Immature natural killer cell (primary cell): ENCODE measurements at regions not wholly inside any gene's neighbourhood (a gene's known extent, or its start where the extent isn't known, plus 50 kb on each side); places are given as distances from the start of the nearest gene placed in this dataset.

ENCODE experiments used
- DNase-seq, 3 donors: peaks; one replicate each; pipeline ENCODE4 v3.0.0; 2022; ENCODE audit warnings: mixed read lengths in 1 of 3
- H3K27ac Mint-ChIP-seq, 6 donors: one replicate each; pipeline ENCODE4 v1.8.0; 2020; ENCODE audit warnings: mixed read lengths in 6 of 6, mild to moderate bottlenecking in 5 of 6, inconsistent platforms in 4 of 6, moderate library complexity in 3 of 6
- H3K27me3 Mint-ChIP-seq, 3 donors: one replicate each; pipeline ENCODE4 v1.8.0; 2020 to 2021; ENCODE audit warnings: low read depth in 3 of 3, mild to moderate bottlenecking in 3 of 3, mixed read lengths in 3 of 3, moderate library complexity in 3 of 3, inconsistent platforms in 1 of 3
- H3K36me3 Mint-ChIP-seq, 3 donors: one replicate each; pipeline ENCODE4 v1.8.0; 2020; ENCODE audit warnings: mixed read lengths in 3 of 3, inconsistent platforms in 2 of 3, mild to moderate bottlenecking in 2 of 3
- H3K4me1 Mint-ChIP-seq, 2 donors: one replicate each; pipeline ENCODE4 v1.8.0; 2020; ENCODE audit warnings: inconsistent platforms in 2 of 2, mild to moderate bottlenecking in 2 of 2, mixed read lengths in 2 of 2, moderate library complexity in 1 of 2
- H3K4me3 Mint-ChIP-seq, 5 donors: one replicate each; pipeline ENCODE4 v1.8.0; 2020; ENCODE audit warnings: mild to moderate bottlenecking in 5 of 5, mixed read lengths in 5 of 5, inconsistent platforms in 3 of 5, moderate library complexity in 3 of 5
- H3K9me3 Mint-ChIP-seq, 6 donors: one replicate each; pipeline ENCODE4 v1.8.0; 2020; ENCODE audit warnings: mild to moderate bottlenecking in 6 of 6, mixed read lengths in 6 of 6, inconsistent platforms in 4 of 6, moderate library complexity in 3 of 6

DNA sequence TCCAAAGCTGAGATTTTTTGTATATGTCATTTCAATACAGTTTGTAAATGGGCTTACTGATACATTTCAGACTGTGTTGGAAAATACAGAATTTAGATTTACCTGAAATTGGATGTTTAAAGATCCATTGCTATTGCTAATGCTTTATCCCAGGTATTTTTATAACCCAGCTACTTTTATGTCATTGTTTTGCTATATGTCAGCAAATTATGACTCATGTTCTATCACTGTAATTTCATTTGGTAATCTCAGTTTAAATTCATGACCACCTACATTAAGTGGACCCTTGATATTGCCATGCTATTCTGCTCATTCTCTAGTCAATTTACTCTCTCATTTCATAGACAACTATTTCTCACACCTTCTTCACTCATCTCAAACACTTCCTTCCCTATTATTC lies 281.2 kb downstream of the IPO8 start:
- peaks cover 0 to 4% (median 3%) of the 10 kb centered on the region in 3 donors for H3K27me3 Mint-ChIP-seq
- H3K9me3 Mint-ChIP-seq, result peaks cover 0 to 9% (median 2%) of the 10 kb centered on the region in 6 donors
- no peaks in the 10 kb centered on the region for H3K4me1 Mint-ChIP-seq
- DNase-seq, result no peak
- no peak overlapping the region for H3K4me3 Mint-ChIP-seq
- H3K27ac Mint-ChIP-seq, result no peak overlapping the region
- H3K36me3 Mint-ChIP-seq, result no peaks in the 10 kb centered on the region

DNA sequence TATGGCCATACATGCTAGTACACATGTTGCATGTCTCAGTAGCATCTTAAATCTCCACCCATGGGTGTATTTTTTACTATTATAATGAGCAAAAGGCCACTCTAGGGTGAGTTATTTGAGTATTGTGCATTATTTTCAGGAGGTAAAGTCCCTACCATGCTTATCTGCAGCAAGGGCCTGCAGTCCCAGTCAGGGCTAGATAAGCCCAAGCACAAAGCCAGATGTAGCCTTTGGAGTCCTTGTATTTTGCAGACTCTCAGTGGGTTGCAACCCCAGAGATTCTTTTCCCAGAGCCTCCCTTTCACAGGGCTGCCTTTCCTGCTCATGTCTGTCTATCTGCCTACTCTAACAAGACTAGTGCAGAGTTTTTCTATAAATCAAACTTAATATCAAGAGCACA lies 295.3 kb downstream of the IPO8 start:
- DNase-seq, result no peak
- Mint-ChIP-seq H3K36me3 (no peaks in the 10 kb centered on the region), H3K4me3 (no peak overlapping the region), H3K9me3 (peaks cover 0 to 9% (median 5%) of the 10 kb centered on the region in 6 donors), H3K4me1 (no peaks in the 10 kb centered on the region), H3K27me3 (peaks cover 0 to 3% (median 2%) of the 10 kb centered on the region in 3 donors), H3K27ac (no peak overlapping the region)

DNA sequence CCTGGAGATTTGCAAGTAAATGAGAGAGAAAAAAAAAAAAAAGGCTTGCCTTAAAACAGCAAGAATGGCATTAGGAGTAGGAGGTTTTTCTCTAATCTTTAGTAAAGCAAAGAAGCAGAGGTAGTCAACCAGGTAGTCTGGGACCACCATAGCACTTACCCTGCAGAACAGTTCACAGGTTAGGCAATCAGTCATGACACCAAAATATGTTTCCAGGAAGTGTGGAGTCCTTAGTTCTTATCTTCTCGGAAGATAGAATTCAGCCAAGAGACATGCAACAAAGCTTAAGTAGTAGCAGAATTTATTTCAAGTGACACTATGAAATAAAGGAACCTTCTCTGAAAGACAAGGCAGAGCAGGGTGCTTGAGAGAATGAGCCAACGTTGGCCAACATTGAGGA lies 295.8 kb downstream of the IPO8 start:
- DNase-seq, result no peak
- peaks cover 0 to 8% (median 5%) of the 10 kb centered on the region in 6 donors for H3K9me3 Mint-ChIP-seq
- no peaks in the 10 kb centered on the region for H3K4me1 Mint-ChIP-seq
- H3K27me3 Mint-ChIP-seq, result peaks cover 0 to 3% (median 2%) of the 10 kb centered on the region in 3 donors
- no peaks in the 10 kb centered on the region for H3K36me3 Mint-ChIP-seq
- H3K4me3 Mint-ChIP-seq, result no peak overlapping the region
- H3K27ac Mint-ChIP-seq, result no peak overlapping the region

DNA sequence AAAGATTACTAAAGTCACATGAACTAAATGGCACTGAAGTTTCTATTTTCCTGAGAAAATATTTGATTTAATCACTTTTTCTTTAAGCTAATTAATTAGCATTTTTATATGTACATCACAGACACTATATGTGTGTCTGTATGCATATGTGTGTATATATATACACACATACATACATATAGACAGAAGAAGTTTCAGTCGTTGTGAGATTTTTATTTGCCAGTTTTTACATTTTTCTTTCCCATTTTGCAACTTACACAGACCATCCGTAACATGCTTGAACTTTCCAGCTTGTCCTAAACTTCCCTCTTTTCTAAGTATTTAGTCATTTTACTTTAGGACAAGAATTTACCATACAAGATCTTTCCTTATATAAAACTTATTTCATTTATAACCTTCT lies 299.1 kb downstream of the IPO8 start:
- H3K9me3 Mint-ChIP-seq, result peaks cover 0 to 8% (median 4%) of the 10 kb centered on the region in 6 donors
- H3K4me1 Mint-ChIP-seq, result no peaks in the 10 kb centered on the region
- peaks cover 0 to 3% (median 0%) of the 10 kb centered on the region in 3 donors for H3K27me3 Mint-ChIP-seq
- no peak overlapping the region for H3K27ac Mint-ChIP-seq
- no peak for DNase-seq
- no peak overlapping the region for H3K4me3 Mint-ChIP-seq
- H3K36me3 Mint-ChIP-seq, result no peaks in the 10 kb centered on the region

DNA sequence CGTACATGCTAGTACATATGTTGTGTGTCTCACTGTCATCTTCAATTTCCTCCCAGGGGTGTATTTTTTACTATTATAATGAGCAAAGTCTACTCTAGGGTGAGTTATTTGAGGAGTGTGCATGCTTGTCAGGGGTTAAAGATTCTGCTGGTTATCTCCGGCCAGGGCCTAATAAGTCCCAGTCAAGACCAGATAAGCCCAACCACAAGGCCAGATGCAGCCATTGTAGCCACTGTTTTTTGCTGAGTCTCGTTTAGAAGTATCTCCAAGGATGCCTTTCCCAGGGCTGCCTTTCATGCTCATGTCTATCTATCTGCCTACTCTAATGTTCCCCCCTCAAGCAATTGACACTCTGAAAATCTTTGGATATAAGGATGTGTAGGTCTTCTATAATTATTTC lies 300.5 kb downstream of the IPO8 start:
- Mint-ChIP-seq H3K27ac (no peak overlapping the region), H3K36me3 (no peaks in the 10 kb centered on the region)

DNA sequence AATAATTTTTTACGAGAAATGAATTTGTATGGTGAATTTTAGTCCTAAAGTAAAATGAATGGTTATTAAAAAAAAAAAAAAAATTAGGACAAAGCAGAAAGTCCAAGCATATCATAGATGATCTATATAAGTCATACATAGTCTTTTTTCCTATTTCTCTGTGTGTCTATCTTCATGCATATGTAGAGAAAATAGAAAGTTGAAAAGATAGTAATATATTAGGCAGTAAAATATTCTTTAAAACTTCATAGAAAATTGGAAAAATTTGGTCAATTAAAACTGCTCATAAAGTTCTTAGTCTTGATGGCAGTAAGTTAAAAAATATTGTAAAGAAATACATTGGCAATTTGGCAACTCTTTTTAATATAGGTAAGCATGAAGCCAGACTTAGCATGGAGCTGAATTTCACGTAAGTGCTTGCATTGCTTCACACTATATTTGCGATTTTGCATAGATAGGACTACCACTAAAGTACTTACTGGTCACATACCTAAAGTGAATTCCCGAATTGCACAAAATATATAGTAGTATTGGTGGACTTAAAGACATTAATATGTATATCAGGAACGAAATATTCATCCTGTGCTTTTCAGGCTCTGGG lies 303.8 kb downstream of the IPO8 start:
- H3K27ac Mint-ChIP-seq, result no peak overlapping the region
- H3K4me3 Mint-ChIP-seq, result no peak overlapping the region
- no peak for DNase-seq

More for the DNA sequence above, 300.5 kb downstream of the IPO8 start:
- no peak overlapping the region for H3K4me3 Mint-ChIP-seq
- no peaks in the 10 kb centered on the region for H3K4me1 Mint-ChIP-seq
- H3K9me3 Mint-ChIP-seq, result peaks cover 0 to 8% (median 4%) of the 10 kb centered on the region in 6 donors
- H3K27me3 Mint-ChIP-seq, result peaks cover 0 to 3% (median 0%) of the 10 kb centered on the region in 3 donors
- DNase-seq, result no peak

DNA sequence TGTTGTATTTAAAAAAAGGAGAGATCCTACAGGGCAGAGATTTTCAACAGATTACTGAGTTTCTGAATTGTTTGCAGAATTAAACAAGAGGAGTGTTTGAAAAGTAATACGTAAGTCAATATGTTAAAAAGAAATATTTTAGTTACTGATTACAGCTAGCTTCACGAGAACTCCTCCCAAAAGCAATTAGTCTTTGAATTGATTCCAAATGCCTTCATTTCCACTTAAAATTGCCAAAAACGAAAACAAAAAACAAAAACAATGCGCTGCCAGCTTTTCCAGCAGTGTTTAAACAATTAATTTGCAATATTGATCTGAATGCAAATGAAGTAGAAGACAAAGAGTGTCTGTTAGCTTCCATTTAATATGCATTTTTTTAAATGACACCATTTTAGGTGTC lies 310.0 kb downstream of the IPO8 start:
- Mint-ChIP-seq H3K27ac (no peak overlapping the region), H3K4me3 (no peak overlapping the region), H3K4me1 (no peaks in the 10 kb centered on the region), H3K36me3 (no peaks in the 10 kb centered on the region), H3K27me3 (peaks cover 0 to 2% (median 0%) of the 10 kb centered on the region in 3 donors), H3K9me3 (peaks cover 4 to 14% (median 8%) of the 10 kb centered on the region in 6 donors)
- no peak for DNase-seq

More for the DNA sequence above, 303.8 kb downstream of the IPO8 start:
- no peaks in the 10 kb centered on the region for H3K4me1 Mint-ChIP-seq
- peaks cover 2 to 15% (median 5%) of the 10 kb centered on the region in 6 donors for H3K9me3 Mint-ChIP-seq
- H3K27me3 Mint-ChIP-seq, result peaks cover 0 to 2% (median 2%) of the 10 kb centered on the region in 3 donors
- H3K36me3 Mint-ChIP-seq, result no peaks in the 10 kb centered on the region

DNA sequence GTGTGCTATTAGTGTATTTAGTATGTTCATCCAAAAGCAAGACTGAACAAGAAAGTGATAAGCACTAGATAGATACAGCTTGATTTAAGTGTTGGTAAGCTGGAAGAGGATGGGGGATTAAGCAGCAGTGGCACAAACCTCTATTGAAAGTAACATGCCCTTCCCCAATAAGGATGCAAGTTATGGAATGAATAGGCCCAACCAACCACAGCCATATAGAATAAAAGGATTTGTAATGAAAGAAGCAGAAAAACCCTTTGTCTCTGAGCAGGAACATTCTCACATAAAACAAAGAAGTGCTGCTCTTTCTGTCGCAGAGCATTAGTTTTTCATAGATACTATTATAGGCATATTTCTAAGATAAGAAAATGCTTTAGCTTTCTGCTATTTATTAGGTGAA lies 310.7 kb downstream of the IPO8 start:
- Mint-ChIP-seq H3K36me3 (no peaks in the 10 kb centered on the region), H3K27ac (no peak overlapping the region), H3K9me3 (peaks cover 4 to 15% (median 8%) of the 10 kb centered on the region in 6 donors), H3K27me3 (peaks cover 0 to 2% (median 0%) of the 10 kb centered on the region in 3 donors), H3K4me3 (no peak overlapping the region), H3K4me1 (no peaks in the 10 kb centered on the region)
- DNase-seq, result no peak

DNA sequence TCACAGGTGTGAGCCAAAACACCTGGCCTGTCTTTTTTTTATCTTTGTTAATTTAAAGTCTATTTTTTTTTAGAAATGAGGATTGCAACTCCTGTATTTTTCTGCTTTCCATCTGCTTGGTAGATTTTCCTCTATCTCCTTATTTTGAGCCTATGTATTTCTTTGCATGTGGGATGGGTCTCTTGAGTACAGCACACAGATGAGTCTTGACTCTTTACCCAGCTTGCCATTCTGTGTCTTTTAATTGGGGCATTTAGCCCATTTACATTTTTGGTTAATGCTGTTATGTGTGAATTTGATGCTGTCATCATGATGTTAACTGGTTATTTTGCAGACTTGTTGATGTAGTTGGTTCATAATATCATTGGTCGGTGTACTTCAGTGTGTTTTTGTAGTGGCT lies 317.4 kb downstream of the IPO8 start:
- H3K27ac Mint-ChIP-seq, result no peak overlapping the region
- H3K36me3 Mint-ChIP-seq, result no peaks in the 10 kb centered on the region
- peaks cover 0 to 3% (median 0%) of the 10 kb centered on the region in 3 donors for H3K27me3 Mint-ChIP-seq
- H3K4me1 Mint-ChIP-seq, result no peaks in the 10 kb centered on the region
- DNase-seq, result no peak
- no peak overlapping the region for H3K4me3 Mint-ChIP-seq
- peaks cover 4 to 15% (median 12%) of the 10 kb centered on the region in 6 donors for H3K9me3 Mint-ChIP-seq

DNA sequence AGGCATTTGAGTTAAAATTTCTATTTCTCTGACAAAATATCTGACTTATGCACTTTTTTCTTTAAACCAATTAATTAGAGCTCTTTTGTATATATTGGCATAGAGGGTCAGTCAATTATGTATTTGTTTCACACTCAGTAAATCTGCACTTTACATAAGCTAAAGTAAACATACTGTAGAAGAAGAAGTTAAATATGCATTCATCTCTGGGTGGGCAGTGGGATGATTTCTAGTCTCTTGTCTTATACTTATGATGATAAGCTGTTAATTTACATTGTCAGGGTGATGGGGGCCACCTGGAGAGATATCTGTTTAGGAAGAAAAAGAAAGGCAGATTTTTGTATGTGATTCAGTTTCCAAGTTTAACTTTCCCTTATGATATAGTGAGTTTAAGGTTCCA lies 330.8 kb downstream of the IPO8 start:
- H3K36me3 Mint-ChIP-seq, result no peaks in the 10 kb centered on the region
- no peak overlapping the region for H3K4me3 Mint-ChIP-seq
- H3K9me3 Mint-ChIP-seq, result peaks cover 5 to 26% (median 9%) of the 10 kb centered on the region in 6 donors
- DNase-seq, result no peak
- H3K27me3 Mint-ChIP-seq, result peaks cover 0 to 2% (median 1%) of the 10 kb centered on the region in 3 donors
- H3K4me1 Mint-ChIP-seq, result no peaks in the 10 kb centered on the region
- no peak overlapping the region for H3K27ac Mint-ChIP-seq

DNA sequence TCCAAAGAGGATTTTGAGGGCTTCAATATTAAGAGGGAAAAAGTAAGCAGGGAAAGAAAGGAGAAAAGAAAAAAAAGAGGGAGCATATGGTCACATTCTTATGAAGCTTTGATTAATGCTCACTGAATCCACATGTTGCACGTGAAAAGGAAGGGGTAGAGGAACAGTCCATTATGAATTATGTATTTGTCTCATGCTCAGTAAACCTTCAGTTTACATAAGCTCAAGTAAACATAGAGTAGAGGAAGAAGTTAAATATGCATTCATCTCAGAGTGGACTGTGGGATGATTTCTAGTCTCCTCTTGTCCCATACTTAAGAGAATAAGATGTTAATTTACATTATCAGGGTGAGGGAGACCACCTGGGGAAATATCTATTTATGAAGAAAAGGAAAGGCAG lies 334.5 kb downstream of the IPO8 start:
- Mint-ChIP-seq H3K4me3 (no peak overlapping the region), H3K27me3 (peaks cover 0 to 2% (median 0%) of the 10 kb centered on the region in 3 donors), H3K4me1 (no peaks in the 10 kb centered on the region), H3K27ac (no peak overlapping the region), H3K9me3 (peaks cover 0 to 19% (median 3%) of the 10 kb centered on the region in 6 donors), H3K36me3 (no peaks in the 10 kb centered on the region)
- DNase-seq, result no peak

DNA sequence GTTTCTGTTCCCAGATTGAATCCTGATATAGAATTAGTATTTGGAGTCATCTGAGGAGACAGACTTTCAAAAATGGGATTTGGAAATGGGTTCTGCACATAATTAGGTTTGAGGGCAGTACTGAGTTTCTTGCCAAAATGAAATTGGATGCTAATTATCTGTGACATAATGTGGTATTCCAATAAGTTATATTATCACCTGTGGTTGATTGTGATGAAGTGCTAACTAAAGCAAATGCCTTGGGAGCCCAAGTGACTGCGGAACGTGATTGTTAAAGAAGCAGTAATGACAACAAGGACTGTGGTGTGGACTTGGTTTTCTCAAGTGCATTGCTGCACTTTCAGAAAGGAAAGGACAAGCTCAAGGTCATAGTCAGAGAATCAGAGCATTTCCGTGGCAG lies 337.0 kb downstream of the IPO8 start:
- no peak for DNase-seq
- Mint-ChIP-seq H3K36me3 (no peaks in the 10 kb centered on the region), H3K4me3 (no peak overlapping the region), H3K27me3 (peaks cover 0 to 2% (median 0%) of the 10 kb centered on the region in 3 donors), H3K4me1 (no peaks in the 10 kb centered on the region), H3K27ac (no peak overlapping the region), H3K9me3 (peaks cover 0 to 6% (median 4%) of the 10 kb centered on the region in 6 donors)

DNA sequence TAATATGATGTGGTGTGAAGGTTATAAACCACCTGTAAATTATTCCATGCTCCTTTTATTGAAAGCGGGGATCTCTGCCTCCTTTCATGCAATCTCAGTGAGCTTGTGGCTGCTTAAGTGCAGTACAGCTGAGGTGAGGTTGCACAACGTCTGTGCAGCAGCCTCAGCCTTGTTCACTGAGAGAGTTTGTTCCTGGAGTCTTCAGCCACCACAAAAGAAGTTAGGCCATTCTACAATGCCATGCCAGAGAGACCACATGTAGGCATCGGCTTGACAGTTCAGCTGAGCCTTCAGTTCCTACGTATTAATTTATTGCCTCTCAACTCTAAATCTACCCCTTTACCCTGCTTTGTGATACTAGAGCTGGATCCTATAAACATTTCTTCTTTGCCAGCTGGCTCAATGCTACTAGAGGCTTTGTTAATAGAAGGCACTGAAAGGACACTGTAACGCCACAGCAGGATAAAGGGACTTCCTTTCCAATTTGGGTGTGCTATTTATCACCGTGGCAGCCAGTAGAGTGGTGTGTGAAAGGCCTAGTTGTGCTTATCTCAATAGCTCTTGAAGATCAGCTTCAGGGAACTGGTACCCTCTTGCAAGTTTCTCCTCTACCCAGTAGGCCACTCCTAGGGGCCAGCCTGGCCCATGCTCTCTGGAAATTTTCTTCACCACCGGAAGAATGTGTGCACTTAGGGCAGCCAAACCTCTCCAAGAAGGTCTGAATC lies 337.7 kb downstream of the IPO8 start:
- no peak overlapping the region for H3K4me3 Mint-ChIP-seq
- peaks cover 0 to 2% (median 0%) of the 10 kb centered on the region in 3 donors for H3K27me3 Mint-ChIP-seq
- no peaks in the 10 kb centered on the region for H3K4me1 Mint-ChIP-seq
- H3K36me3 Mint-ChIP-seq, result no peaks in the 10 kb centered on the region
- H3K9me3 Mint-ChIP-seq, result peaks cover 0 to 6% (median 4%) of the 10 kb centered on the region in 6 donors
- H3K27ac Mint-ChIP-seq, result no peak overlapping the region
- DNase-seq, result no peak

DNA sequence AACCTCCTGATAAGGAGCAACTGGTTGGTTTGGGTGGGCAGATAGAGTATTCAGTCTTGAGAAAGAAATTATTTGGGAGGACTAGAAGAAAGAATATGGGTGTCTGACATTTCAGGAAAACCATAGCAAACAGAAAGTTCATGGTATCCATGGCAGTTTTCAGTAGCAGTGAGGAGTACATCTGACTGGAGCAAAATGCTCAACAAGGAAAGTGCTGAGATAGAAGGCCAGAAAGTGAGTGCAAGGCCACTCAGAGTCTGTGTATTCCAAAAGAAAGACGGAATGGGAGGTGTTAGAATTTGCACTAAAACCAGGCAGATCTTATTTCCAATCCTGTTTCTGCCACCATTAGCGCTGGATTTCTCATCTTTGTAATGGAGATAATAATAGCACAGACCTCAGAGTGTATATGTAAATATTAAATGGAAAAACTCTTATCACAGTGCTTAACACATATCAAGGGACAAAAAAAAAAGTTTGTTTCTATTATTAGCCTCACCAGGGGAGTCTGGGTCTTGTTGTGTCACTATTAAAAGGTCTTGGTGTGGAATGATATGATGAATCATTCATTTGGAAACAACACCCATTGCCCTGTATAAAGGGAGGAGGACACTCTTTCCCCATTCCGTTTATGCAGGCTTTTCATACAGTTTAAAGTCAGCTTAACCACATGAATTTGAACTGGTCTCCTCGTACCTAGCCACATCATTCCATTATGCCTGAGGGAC lies 349.8 kb downstream of the IPO8 start:
- Mint-ChIP-seq H3K27ac (no peak overlapping the region), H3K4me3 (no peak overlapping the region), H3K36me3 (no peaks in the 10 kb centered on the region), H3K9me3 (peaks cover 0 to 28% (median 8%) of the 10 kb centered on the region in 6 donors), H3K4me1 (no peaks in the 10 kb centered on the region), H3K27me3 (peaks cover 0 to 3% (median 0%) of the 10 kb centered on the region in 3 donors)
- DNase-seq, result no peak
